ENCODE measurements at regions not wholly inside any gene's neighbourhood (a gene's known extent, or its start where the extent isn't known, plus 50 kb on each side); places are given as distances from the start of the nearest gene placed in this dataset.

- H3K4me1 ChIP-seq (ENCODE audit: control insufficient read depth, low read length), result no peaks in the 10 kb centered on the region
- no peaks in the 10 kb centered on the region for H3K27me3 ChIP-seq (ENCODE audit: control insufficient read depth, low read length)
- H3K79me2 ChIP-seq (ENCODE audit: control insufficient read depth, low read length), result no peaks in the 10 kb centered on the region
- no peak overlapping the region for H3K4me3 ChIP-seq (ENCODE audit: low read length)
- no peak overlapping the region for H3K27ac ChIP-seq (ENCODE audit: low read depth, low read length)
- no peak overlapping the region for H3K4me2 ChIP-seq (ENCODE audit: low read length)
- no peaks in the 10 kb centered on the region for H3F3A ChIP-seq (ENCODE audit: control insufficient read depth, insufficient read depth)
- no peaks in the 10 kb centered on the region for H3K9me2 ChIP-seq (replicated peaks; ENCODE audit: control insufficient read depth, low read length)
- TF ChIP-seq EZH2phosphoT487 (IDR thresholded peaks at IDR 0.05; ENCODE audit: borderline replicate concordance, low read length), result no peak
- TF ChIP-seq CTCF (IDR thresholded peaks at IDR 0.05; ENCODE audit: low read depth, low read length, poor library complexity, severe bottlenecking), result no peak
- H3K9me3 ChIP-seq (ENCODE audit: control insufficient read depth, insufficient read depth, low read length), result no peaks in the 10 kb centered on the region
- no peaks in the 10 kb centered on the region for H4K20me1 ChIP-seq (ENCODE audit: control insufficient read depth, insufficient read depth, low read depth, low read length)
- H3K36me3 ChIP-seq (ENCODE audit: control insufficient read depth, low read length), result no peaks in the 10 kb centered on the region
Observed at GRCh38 chr6:84517741-84518530, 246.5 kb downstream of the TBX18 start.

- H3K9me2 ChIP-seq (replicated peaks; ENCODE audit: control insufficient read depth, low read length), result no peaks in the 10 kb centered on the region
- no peak overlapping the region for H3K27ac ChIP-seq (ENCODE audit: low read depth, low read length)
- no peaks in the 10 kb centered on the region for H4K20me1 ChIP-seq (ENCODE audit: control insufficient read depth, insufficient read depth, low read depth, low read length)
- H3K79me2 ChIP-seq (ENCODE audit: control insufficient read depth, low read length), result no peaks in the 10 kb centered on the region
- no peaks in the 10 kb centered on the region for H3K9me3 ChIP-seq (ENCODE audit: control insufficient read depth, insufficient read depth, low read length)
- H3F3A ChIP-seq (ENCODE audit: control insufficient read depth, insufficient read depth), result no peaks in the 10 kb centered on the region
- H3K27me3 ChIP-seq (ENCODE audit: control insufficient read depth, low read length), result no peaks in the 10 kb centered on the region
- H3K4me3 ChIP-seq (ENCODE audit: low read length), result no peak overlapping the region
- H3K36me3 ChIP-seq (ENCODE audit: control insufficient read depth, low read length), result no peaks in the 10 kb centered on the region
- TF ChIP-seq CTCF (IDR thresholded peaks at IDR 0.05; ENCODE audit: low read depth, low read length, poor library complexity, severe bottlenecking) (no peak), EZH2phosphoT487 (IDR thresholded peaks at IDR 0.05; ENCODE audit: borderline replicate concordance, low read length) (no peak)
- no peak overlapping the region for H3K4me2 ChIP-seq (ENCODE audit: low read length)
- H3K4me1 ChIP-seq (ENCODE audit: control insufficient read depth, low read length), result no peaks in the 10 kb centered on the region
Observed at GRCh38 chr6:84516154-84516553, 248.2 kb downstream of the TBX18 start.

- TF ChIP-seq EZH2phosphoT487 (IDR thresholded peaks at IDR 0.05; ENCODE audit: borderline replicate concordance, low read length) (no peak), CTCF (IDR thresholded peaks at IDR 0.05; ENCODE audit: low read depth, low read length, poor library complexity, severe bottlenecking) (no peak)
- no peaks in the 10 kb centered on the region for H3F3A ChIP-seq (ENCODE audit: control insufficient read depth, insufficient read depth)
- H3K9me2 ChIP-seq (replicated peaks; ENCODE audit: control insufficient read depth, low read length), result no peaks in the 10 kb centered on the region
- no peaks in the 10 kb centered on the region for H3K79me2 ChIP-seq (ENCODE audit: control insufficient read depth, low read length)
- H3K4me1 ChIP-seq (ENCODE audit: control insufficient read depth, low read length), result no peaks in the 10 kb centered on the region
- no peaks in the 10 kb centered on the region for H3K9me3 ChIP-seq (ENCODE audit: control insufficient read depth, insufficient read depth, low read length)
- no peaks in the 10 kb centered on the region for H3K36me3 ChIP-seq (ENCODE audit: control insufficient read depth, low read length)
- H3K27me3 ChIP-seq (ENCODE audit: control insufficient read depth, low read length), result no peaks in the 10 kb centered on the region
- H3K27ac ChIP-seq (ENCODE audit: low read depth, low read length), result no peak overlapping the region
- no peak overlapping the region for H3K4me2 ChIP-seq (ENCODE audit: low read length)
- H3K4me3 ChIP-seq (ENCODE audit: low read length), result no peak overlapping the region
- H4K20me1 ChIP-seq (ENCODE audit: control insufficient read depth, insufficient read depth, low read depth, low read length), result no peaks in the 10 kb centered on the region
Observed at GRCh38 chr6:84515067-84515466, 249.3 kb downstream of the TBX18 start.
